ENCODE measurements at regions not wholly inside any gene's neighbourhood (a gene's known extent, or its start where the extent isn't known, plus 50 kb on each side); places are given as distances from the start of the nearest gene placed in this dataset.

DNA sequence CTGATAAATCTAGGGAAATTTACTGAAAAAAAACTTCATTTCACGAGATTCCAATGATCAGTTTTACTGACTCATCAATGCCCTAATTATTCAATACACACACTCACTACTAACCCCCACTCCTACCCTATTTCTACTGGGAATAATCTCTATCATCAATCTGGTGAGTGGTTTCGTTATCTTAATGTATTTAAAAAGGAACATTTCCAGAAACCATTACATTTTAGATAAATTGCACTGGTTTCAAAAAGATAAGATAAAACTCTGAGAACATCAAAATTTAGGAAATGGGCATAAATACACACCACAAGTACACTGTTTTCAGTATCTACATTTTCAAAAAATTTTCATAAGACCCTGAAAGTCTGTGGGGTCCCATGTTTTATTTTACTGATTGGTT is 471.4 kb upstream of the PKDCC start (continued):
- TF ChIP-seq SUPT20H (IDR thresholded peaks at IDR 0.05; ENCODE audit: borderline replicate concordance, control insufficient read depth, low read depth, low read length) (no peak), ASH2L (IDR thresholded peaks at IDR 0.05; ENCODE audit: borderline replicate concordance, low read depth) (no peak)

DNA sequence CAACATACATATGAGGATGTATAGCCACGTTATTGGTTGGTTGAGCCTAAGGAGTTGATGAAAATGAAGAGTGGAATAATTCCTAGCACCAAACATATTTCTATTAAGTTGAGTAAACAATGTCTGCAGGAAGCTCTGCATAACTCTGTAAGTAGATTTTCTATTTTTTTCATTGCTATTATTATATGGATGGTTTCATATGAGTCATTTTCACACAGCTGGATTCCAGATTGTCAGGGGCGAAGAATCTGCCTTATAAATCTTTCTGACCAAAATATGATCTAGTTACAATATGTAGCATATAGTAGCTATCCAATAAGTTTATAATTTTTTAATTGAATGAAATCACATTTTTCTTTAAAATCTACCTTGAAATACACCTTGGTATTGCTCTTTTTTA is 468.0 kb upstream of the PKDCC start:
- Histone ChIP-seq H3K4me1 (ENCODE audit: control insufficient read depth, insufficient read depth, low read length) (no peaks in the 10 kb centered on the region), H3K9me3 (replicated peaks; ENCODE audit: control insufficient read depth, insufficient read depth, low read length) (no peaks in the 10 kb centered on the region), H4K20me1 (ENCODE audit: control insufficient read depth, insufficient read depth) (no peaks in the 10 kb centered on the region), H3K4me2 (ENCODE audit: control insufficient read depth, insufficient read depth) (no peak overlapping the region), H3K27ac (ENCODE audit: control insufficient read depth, insufficient read depth) (no peak overlapping the region), H3K9ac (ENCODE audit: control insufficient read depth, insufficient read depth, low read length) (no peak overlapping the region), H3K36me3 (ENCODE audit: control insufficient read depth in 2 of 2, insufficient read depth in 2 of 2, low read length in 1 of 2) (no peaks in the 10 kb centered on the region), H3K79me2 (ENCODE audit: control insufficient read depth, insufficient read depth, low read length) (no peaks in the 10 kb centered on the region), H3K27me3 (replicated peaks in 1 of 2; ENCODE audit: control insufficient read depth in 2 of 2, insufficient read depth in 2 of 2, low read length in 1 of 2) (0 out of 4 replicates have a peak, but pooled peaks cover 0 to 1% of the 10 kb centered on the region in 2 experiments), H2AFZ (ENCODE audit: control insufficient read depth, low read depth, low read length) (no peak overlapping the region), H3K4me3 (no peak overlapping the region)
- ChIA-PET POLR2A (no interaction called here), CTCF (interaction anchor here (1.6 kb wide), 1 partner anchor 119 kb away, joined by 3 read pairs; no protein-coding TSS in a partner anchor), RAD21 (ENCODE audit: unreplicated experiment) (no interaction called here), SMC1A (ENCODE audit: uncharacterized antibody, unreplicated experiment) (no interaction called here)
- ATAC-seq (no peak), FAIRE-seq (no peak), DNase-seq (ENCODE audit: low read depth, low spot score) (no peak)
- TF ChIP-seq ZBED1 (IDR thresholded peaks at IDR 0.05; ENCODE audit: borderline replicate concordance) (no peak), NFYB (IDR thresholded peaks at IDR 0.05; ENCODE audit: insufficient read depth, low read depth, low read length) (no peak), IKZF1 (conservative IDR thresholded peaks at IDR 0.05) (no peak), ZSCAN29 (IDR thresholded peaks at IDR 0.05) (no peak), WRNIP1 (IDR thresholded peaks at IDR 0.05; ENCODE audit: borderline replicate concordance, low read depth, low read length) (no peak), JUNB (IDR thresholded peaks at IDR 0.05) (no peak), ZNF217 (IDR thresholded peaks at IDR 0.05) (no peak), KAT2A (conservative IDR thresholded peaks at IDR 0.05; ENCODE audit: control insufficient read depth, low read depth, low read length) (no peak), BMI1 (IDR thresholded peaks at IDR 0.05; ENCODE audit: borderline replicate concordance) (no peak), FOXK2 (IDR thresholded peaks at IDR 0.05) (no peak), NBN (IDR thresholded peaks at IDR 0.05) (no peak), KDM1A (IDR thresholded peaks at IDR 0.05; ENCODE audit: borderline replicate concordance) (no peak), TAF1 (IDR thresholded peaks at IDR 0.05; ENCODE audit: borderline replicate concordance, low read depth, low read length) (no peak), BCL11A (IDR thresholded peaks at IDR 0.05; ENCODE audit: low read depth, low read length) (no peak), RELB (IDR thresholded peaks at IDR 0.05; ENCODE audit: low read depth) (no peak), CHD4 (IDR thresholded peaks at IDR 0.05) (no peak)
- TF ChIP-seq, protein P1, sequence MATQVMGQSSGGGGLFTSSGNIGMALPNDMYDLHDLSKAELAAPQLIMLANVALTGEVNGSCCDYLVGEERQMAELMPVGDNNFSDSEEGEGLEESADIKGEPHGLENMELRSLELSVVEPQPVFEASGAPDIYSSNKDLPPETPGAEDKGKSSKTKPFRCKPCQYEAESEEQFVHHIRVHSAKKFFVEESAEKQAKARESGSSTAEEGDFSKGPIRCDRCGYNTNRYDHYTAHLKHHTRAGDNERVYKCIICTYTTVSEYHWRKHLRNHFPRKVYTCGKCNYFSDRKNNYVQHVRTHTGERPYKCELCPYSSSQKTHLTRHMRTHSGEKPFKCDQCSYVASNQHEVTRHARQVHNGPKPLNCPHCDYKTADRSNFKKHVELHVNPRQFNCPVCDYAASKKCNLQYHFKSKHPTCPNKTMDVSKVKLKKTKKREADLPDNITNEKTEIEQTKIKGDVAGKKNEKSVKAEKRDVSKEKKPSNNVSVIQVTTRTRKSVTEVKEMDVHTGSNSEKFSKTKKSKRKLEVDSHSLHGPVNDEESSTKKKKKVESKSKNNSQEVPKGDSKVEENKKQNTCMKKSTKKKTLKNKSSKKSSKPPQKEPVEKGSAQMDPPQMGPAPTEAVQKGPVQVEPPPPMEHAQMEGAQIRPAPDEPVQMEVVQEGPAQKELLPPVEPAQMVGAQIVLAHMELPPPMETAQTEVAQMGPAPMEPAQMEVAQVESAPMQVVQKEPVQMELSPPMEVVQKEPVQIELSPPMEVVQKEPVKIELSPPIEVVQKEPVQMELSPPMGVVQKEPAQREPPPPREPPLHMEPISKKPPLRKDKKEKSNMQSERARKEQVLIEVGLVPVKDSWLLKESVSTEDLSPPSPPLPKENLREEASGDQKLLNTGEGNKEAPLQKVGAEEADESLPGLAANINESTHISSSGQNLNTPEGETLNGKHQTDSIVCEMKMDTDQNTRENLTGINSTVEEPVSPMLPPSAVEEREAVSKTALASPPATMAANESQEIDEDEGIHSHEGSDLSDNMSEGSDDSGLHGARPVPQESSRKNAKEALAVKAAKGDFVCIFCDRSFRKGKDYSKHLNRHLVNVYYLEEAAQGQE (IDR thresholded peaks at IDR 0.05; ENCODE audit: low read depth, low read length) = no peak
- TF ChIP-seq, protein P2, sequence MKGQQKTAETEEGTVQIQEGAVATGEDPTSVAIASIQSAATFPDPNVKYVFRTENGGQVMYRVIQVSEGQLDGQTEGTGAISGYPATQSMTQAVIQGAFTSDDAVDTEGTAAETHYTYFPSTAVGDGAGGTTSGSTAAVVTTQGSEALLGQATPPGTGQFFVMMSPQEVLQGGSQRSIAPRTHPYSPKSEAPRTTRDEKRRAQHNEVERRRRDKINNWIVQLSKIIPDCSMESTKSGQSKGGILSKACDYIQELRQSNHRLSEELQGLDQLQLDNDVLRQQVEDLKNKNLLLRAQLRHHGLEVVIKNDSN (IDR thresholded peaks at IDR 0.05; ENCODE audit: borderline replicate concordance, extremely low read length, insufficient read depth, low read depth, low read length) = no peak
- in situ Hi-C loops (cut with MboI) = no loop called here
- no TSS peak for BruUV-seq (replicated peaks)
- WGBS (ENCODE audit: insufficient coverage, insufficient replicate concordance, low lambda C conversion rate, missing lambda C conversion rate) = 6% methylated on average over 2 of the region's 2 CpGs
- intact Hi-C loops (cut with micrococcal nuclease; ENCODE audit: unreplicated experiment) = no loop called here

All from GM12878 (cell line).